ENCODE measurements at regions not wholly inside any gene's neighbourhood (a gene's known extent, or its start where the extent isn't known, plus 50 kb on each side); places are given as distances from the start of the nearest gene placed in this dataset.

DNA sequence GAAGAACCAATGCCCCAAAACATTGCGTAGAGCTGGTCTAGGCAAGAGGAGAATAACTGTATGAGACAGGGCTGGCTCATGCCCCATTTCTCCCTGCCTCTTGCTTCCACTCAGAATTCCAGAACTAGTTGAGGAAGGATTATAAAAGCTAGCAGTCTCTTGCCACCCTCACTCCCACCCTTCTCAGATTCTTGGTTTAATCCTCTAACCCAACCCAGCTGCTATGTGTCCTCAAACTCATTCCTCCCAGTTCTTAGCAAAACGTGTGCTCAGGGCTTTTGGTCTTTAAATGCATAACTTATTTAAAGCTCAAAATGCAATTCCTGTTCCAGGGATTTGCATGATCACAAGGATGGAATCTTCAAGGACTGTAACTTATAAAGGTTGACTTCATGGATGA is 466.3 kb downstream of the COG6 start:
- TF ChIP-seq, protein P1, sequence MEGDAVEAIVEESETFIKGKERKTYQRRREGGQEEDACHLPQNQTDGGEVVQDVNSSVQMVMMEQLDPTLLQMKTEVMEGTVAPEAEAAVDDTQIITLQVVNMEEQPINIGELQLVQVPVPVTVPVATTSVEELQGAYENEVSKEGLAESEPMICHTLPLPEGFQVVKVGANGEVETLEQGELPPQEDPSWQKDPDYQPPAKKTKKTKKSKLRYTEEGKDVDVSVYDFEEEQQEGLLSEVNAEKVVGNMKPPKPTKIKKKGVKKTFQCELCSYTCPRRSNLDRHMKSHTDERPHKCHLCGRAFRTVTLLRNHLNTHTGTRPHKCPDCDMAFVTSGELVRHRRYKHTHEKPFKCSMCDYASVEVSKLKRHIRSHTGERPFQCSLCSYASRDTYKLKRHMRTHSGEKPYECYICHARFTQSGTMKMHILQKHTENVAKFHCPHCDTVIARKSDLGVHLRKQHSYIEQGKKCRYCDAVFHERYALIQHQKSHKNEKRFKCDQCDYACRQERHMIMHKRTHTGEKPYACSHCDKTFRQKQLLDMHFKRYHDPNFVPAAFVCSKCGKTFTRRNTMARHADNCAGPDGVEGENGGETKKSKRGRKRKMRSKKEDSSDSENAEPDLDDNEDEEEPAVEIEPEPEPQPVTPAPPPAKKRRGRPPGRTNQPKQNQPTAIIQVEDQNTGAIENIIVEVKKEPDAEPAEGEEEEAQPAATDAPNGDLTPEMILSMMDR (IDR thresholded peaks at IDR 0.05; ENCODE audit: low read depth, low read length, poor library complexity, severe bottlenecking), result no peak
- TF ChIP-seq EZH2phosphoT487 (IDR thresholded peaks at IDR 0.05; ENCODE audit: borderline replicate concordance, low read length), result no peak
